HG02885 (cell line): ENCODE measurements at regions not wholly inside any gene's neighbourhood (a gene's known extent, or its start where the extent isn't known, plus 50 kb on each side); places are given as distances from the start of the nearest gene placed in this dataset.

Experiments used
- ATAC-seq: cut with Tn5 transposase; IDR thresholded peaks from one replicate; pipeline ENCODE4 v1.9.1; 2021; ENCODE audit warnings: mild to moderate bottlenecking; ENCODE audit not compliant: unreplicated experiment, poor library complexity

- ATAC-seq: no peak
Observed at GRCh38 chr11:131284041-131284440, 86.4 kb upstream of the NTM start.

DNA sequence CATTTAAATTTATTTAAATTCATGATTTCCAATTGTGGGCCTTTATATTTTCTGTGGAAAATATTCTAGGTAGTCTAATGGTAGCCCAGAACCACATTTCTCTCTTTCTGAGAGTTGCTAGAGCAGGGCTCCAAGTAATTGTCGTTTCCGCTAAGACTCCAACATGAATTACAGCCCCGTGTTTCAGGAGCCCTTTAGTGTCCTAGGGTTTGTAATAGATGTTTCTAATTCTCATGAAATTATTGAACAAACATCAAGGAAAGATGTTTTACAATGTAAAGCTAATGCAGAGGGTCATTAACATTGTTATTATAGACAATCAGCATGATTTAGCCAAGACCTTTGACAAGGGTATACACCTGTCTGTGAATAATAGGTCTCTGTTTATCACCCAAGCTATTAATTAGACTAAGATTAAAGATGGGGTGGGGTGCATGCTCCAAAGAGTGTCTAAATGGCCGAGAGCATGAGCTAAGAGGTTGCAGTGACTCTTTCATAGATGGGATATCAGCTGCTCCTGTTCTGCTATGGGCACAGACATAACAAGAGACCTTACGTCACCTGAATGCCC lies 81.8 kb upstream of the NTM start:
- no peak for ATAC-seq

GRCh38 chr11:131290185-131290584 lies 80.2 kb upstream of the NTM start:
- ATAC-seq: no peak

DNA sequence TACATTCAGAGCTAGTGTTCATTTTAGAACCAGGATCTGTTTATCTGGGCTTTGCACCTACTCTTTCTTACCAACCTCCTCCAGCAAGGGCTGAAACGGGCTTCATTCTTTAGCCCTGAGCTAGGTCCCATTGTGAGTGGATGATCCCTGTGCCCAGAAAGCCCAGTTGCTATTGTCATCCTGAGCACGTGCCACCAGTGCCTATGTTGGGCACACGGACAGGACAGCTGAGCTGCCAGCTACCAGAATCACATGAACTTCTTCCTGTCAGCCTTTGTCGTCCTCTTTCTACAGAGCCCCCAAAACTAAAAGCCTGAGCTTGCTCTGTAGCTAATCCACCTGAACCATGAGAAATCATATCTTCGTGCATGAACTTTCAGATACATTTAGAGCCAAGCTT lies 74.4 kb upstream of the NTM start:
- no peak for ATAC-seq

GRCh38 chr11:131297441-131297840 lies 73.0 kb upstream of the NTM start:
- no peak for ATAC-seq

DNA sequence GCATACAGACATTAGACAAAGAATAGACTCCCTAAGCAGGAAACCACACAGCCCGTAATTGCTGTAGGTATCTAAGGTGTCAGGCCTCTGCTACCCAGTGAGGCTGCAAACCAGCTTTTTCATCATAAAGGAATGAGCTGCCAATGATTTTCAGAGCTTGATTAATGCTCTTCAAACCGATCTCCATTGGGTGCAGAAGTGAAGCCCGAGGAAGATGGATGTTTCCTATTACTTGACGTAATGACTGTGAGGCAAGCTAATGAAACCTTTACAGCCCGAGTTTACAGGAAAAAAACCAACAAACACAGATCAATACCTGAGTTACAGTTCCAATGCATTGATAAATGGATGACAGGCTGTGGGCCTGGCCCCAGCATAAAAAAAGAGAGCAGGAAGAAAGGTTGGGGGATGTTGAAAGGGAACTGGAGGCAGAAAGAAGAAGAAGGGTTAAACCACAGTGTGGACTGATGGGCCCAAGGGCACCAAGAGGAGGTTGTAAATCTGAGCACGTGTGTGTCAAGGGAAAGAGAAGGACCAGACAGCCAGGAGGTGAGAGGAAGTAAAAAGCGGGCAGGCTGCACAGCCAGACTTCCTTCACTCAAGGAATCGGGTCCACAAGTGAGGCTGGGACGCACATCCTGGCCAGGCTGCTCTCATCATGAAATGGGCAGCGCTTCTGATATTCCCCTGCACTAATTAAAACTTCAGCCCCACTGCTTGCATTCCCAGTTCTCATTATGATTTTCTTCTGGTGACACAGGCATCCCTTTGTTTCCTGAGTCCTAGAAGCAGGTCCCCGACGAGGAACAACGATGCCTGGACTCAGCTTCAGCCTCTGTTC lies 70.6 kb upstream of the NTM start:
- no peak for ATAC-seq

DNA sequence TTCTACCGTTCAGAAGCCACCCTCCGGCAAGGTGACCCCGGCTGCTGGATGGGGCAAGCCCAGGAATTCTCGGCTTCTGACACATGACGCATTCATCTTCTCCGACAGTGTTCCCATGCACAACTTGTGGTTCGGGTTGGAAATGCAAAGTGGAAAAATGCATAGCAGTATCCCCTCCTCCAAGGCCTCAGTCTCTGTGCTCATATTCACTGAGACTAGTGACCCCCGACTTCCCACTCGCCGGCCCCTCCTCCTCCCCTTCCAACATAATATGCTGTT lies 70.0 kb upstream of the NTM start:
- ATAC-seq: no peak

- ATAC-seq: no peak
Observed at GRCh38 chr11:131301306-131301705, 69.1 kb upstream of the NTM start.

DNA sequence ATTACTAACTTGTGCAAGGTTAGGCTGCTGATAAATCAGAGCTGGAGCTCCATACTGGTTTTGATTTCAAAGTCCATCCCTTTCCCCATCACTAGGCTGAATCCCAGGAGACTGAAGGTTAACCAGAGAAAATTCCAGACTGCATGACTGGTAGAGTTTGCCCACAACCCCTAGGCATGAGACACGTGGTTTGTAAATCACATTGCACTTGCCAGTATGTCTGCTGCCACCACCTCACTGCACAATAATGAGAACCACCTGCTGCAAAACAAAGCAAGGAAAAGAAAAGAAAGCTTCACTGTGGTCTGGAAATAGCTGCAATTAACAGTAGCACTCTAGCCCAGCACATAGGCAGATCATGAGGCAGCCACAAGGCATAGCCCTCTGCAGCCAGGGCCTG lies 67.6 kb upstream of the NTM start:
- ATAC-seq: no peak

- no peak for ATAC-seq
Observed at GRCh38 chr11:131303611-131304119, 66.8 kb upstream of the NTM start.

DNA sequence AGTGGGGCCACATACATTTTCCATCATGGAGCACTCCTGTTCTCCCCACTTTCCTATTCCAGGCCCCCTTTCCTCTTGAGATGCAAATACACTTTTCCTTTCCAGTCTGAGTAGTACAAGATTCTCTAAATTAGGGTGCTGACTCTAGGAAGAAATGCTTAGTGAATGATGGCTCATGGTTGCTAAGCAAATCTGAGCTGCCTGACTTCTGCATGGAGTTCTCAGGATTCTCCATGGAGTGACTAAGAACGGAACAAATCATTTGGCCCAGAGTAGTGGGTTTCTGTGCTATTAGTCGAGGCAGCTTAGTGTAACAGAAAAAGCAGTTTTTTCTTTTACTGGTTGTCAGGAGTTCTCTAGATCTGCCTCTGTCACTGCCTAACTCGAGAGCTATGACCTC lies 65.4 kb upstream of the NTM start:
- no peak for ATAC-seq

DNA sequence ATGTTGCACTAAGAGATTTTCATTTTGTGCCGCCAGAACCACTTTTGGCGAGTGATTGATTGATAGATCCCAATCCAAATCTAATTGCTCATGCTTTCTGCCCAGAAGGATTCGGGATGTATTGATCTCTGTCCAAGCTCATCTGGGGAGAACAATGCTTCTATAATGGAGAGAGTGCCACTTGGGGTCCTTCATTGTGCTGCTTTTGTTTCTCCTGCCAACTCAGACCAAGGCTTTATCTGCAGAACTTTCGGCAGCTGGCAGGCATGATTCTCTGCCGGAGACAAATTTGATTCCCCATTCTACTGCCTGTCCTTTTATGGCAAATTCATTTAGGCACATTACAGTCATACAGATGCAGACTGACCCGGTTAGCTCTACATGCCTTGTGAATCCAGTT lies 62.9 kb upstream of the NTM start:
- no peak for ATAC-seq

DNA sequence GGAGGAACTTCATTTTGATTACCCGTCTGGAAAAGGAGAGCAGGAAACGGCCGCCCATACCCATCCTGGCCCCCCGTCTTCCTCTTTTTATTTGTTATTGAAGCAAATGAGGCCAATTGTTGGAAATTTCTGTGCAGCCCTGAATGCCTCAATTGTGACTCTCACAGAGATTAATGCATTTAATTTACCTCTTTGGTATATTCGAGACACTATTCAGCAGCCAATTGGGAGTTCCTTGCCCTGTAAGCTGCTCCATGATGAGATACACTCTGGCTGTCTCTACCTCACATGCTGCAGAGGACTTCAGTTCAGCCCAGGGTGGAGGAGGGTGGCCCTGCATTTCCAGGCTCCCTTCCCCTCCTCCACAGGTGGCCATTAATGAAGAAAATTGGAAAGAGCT lies 60.6 kb upstream of the NTM start:
- no peak for ATAC-seq

DNA sequence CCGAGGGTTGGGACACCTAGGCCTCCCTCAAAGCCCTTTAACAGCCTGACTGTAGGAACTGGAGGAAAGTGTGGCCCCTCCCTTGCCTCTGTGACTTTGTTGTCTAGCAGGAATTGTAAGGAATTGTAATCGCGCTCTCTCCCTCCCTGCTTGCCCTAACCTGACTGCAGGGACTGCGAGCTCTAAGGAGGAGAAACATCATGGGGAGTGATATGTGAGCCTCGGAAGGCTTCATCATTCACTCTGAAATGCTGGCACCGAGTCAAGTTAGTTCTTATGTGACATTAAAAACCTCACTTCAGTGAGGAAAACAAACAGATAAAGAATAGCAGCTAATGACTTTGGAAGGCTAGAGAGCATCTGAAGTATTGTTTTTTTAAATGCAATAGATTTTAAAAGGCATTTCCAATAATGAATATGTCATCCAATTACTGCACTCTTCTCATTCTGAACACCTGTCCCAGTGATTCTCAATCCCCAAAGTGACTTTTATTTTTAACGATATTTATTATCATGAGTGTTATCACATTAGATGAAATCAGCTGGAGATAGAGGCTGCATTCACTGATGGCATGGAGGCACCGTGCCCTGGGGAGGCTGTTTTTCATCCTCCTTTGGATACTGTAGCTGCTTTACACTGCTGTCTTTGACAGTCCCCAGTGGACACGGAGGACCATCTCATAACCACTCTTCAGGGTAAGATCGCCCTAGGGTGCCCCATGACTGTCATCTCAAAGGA lies 58.5 kb upstream of the NTM start:
- no peak for ATAC-seq
